Stimulated activated CD8-positive, alpha-beta memory T cell treated with anti-CD3 and anti-CD28 coated beads, Interleukin-7, amount 100 ng/mL, for 4 hours (primary cell): ENCODE measurements at regions not wholly inside any gene's neighbourhood (a gene's known extent, or its start where the extent isn't known, plus 50 kb on each side); places are given as distances from the start of the nearest gene placed in this dataset.

Experiments used
- DNase-seq, 2 donors: peaks; one replicate each; pipeline ENCODE4 v3.0.0-alpha.2; 2020; ENCODE audit warnings: low read depth in 2 of 2

- no peak for DNase-seq
Observed at GRCh38 chr20:24376311-24377099, 92.9 kb upstream of the SYNDIG1 start.

GRCh38 chr20:24373372-24373771 lies 96.1 kb upstream of the SYNDIG1 start:
- no peak for DNase-seq

GRCh38 chr20:24370911-24371695 lies 98.3 kb upstream of the SYNDIG1 start:
- no peak for DNase-seq

DNA sequence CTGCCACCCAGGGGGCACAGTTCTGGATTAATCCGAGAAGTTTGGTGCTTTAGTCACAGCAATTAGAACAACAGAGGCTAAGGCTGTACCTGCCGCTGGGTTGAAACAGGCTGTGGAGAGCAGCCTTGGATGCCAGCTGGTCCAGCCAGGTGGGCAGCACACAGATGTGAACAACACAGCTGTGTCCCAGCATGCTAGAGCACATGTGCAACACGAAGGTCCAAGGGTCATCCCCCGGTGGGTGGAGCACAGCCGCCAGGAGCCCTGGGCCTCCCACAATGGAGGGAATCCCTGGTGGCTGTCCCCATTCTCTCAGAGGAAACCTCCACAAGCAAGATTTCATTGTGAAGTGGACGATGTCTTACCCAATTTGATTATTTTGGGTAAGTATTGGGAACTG lies 99.2 kb upstream of the SYNDIG1 start:
- DNase-seq: no peak

GRCh38 chr20:24368253-24368652 lies 101.2 kb upstream of the SYNDIG1 start:
- no peak for DNase-seq

GRCh38 chr20:24366336-24367004 lies 103.0 kb upstream of the SYNDIG1 start:
- DNase-seq: no peak

GRCh38 chr20:24365670-24366069 lies 103.8 kb upstream of the SYNDIG1 start:
- no peak for DNase-seq

- DNase-seq: no peak
Observed at GRCh38 chr20:24364482-24364881, 104.9 kb upstream of the SYNDIG1 start.

DNA sequence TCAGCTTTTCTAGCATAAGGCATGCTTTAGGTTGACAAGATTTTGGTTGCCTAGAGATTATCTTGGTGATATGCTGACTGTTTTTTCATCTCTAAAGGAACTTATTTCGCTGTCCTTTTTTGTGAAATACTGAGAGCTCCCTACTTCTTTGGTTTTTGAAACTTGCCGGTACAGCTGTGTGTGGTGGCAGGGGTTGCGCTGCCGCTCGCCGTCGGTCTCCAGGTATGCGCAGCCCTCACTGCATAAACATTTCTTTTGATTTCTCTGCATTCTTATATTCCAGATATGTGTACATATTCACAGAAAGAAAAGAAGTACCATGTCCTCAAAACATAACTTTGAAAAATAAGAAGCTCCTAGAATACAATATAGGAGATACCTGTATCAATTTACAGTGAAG lies 106.4 kb upstream of the SYNDIG1 start:
- no peak for DNase-seq

DNA sequence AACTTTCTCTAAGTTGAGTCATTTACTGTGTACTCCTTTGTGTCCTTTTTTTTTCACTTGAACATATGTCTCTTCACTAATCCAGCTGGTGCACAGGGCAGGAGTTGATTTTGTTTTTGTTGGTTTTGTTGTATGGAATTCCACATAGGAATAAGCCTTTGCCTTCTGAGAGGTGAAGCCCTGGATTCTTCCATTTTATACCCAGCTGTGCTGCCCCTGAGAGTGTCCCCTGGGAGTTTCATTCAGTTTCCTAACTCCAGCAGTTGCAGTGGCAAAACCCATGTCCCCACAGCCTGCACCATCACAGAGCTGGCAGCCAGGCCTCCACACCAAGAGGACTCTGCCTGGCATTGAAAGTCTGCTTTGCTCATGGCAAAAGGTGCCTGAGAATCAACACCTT lies 107.3 kb upstream of the SYNDIG1 start:
- no peak for DNase-seq

GRCh38 chr20:24361541-24361940 lies 107.9 kb upstream of the SYNDIG1 start:
- no peak for DNase-seq

GRCh38 chr20:24360531-24360930 lies 108.9 kb upstream of the SYNDIG1 start:
- DNase-seq: no peak

DNA sequence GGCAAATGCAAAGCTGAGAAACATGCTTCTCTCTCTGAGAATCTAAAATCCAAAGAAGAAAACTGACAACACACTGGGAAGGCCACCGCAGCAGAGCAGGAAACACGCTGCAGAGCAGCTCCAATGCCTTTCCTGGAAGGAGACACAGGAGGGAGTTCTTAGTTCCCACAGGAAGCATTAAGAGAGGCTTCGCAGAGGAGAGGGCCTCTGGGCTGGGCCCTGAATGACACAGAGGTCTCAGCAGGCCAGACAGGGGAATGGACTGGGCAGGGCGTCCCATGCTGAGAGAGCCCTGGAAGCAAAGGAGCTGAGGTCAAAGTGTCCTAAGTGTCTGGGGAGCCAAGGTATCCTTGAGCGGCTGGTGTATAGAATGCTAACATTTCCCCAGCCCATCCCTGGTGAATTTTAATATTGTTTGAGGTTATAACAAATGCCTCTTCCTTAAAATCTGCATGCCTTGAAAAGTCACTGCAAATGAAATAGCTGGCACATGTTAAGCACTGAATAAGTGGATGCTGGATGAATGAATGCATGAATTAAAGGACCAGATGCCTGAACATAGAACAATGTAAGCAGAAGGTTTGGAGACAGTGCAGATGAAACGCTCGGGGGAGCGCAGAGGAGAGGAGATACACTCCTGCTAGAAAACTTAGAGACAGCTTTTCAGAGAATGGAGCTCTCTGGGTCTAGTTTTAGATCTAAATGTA lies 110.0 kb upstream of the SYNDIG1 start:
- no peak for DNase-seq

DNA sequence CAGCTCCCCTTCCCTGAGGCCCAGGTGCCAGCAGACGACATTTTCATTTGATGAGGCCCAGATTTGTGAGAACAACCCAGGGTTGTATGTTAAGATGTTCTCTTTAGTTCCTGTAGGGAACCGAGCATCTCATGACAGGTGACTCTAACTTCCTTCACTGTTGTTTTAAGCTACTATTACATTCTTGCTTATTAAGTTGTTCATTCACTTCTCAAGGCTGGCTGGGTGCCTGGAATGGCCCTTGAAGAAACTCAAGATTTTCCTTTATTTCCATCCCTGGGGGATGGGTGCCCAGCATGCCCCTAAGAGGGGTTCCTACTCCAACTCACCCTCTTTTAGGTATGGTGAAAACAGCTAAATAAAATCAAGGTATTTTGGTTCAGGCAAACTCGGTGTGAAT lies 111.5 kb upstream of the SYNDIG1 start:
- no peak for DNase-seq

- DNase-seq: no peak
Observed at GRCh38 chr20:24357177-24357576, 112.3 kb upstream of the SYNDIG1 start.

DNA sequence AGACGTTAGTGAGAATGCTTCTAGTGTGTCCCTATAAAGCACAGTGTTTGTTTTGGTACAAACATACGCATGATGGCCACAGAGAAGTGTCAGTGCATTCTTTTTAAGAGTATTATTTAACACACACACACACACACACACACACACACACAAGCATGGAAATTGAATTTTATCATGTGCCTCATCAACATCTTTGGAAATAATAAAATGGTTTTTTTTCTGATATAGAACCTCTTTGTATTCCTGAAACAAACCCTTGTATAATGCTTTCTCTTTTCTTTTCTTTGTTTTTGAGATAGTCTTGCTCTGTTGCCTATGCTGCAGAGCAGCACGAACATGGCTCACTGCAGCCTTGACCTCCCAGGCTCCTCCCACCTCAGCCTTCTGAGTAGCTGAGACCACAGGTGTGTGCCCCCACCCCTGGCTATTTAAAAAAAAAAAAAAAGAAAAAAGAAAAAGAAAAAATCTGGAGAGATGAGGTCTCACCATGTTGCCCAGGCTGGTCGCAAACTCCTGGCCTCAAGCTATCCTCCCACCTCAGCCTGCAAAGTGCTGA lies 116.2 kb upstream of the SYNDIG1 start:
- no peak for DNase-seq

- DNase-seq: no peak
Observed at GRCh38 chr20:24350923-24351368, 118.5 kb upstream of the SYNDIG1 start.

DNA sequence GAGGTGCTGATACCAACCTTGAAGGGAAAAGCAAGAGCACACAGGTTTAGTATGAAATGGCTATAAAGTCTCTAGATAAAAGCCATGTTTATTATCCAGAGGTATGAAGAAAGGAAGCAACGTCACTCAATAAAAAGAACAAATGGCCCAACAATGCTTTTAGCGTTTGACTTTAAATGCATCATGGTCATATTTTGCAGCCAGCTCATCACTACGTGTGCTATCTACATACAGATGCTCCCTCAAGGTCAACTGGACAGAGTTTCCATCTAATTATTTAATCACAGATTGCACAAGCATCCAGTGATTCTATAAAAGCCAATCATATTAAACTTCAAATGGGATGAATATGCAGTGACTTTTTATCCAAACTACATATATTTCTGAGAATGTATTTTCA lies 127.6 kb upstream of the SYNDIG1 start:
- no peak for DNase-seq

GRCh38 chr20:24340933-24341332 lies 128.5 kb upstream of the SYNDIG1 start:
- DNase-seq: no peak

GRCh38 chr20:24339210-24339641 lies 130.2 kb upstream of the SYNDIG1 start:
- no peak for DNase-seq

DNA sequence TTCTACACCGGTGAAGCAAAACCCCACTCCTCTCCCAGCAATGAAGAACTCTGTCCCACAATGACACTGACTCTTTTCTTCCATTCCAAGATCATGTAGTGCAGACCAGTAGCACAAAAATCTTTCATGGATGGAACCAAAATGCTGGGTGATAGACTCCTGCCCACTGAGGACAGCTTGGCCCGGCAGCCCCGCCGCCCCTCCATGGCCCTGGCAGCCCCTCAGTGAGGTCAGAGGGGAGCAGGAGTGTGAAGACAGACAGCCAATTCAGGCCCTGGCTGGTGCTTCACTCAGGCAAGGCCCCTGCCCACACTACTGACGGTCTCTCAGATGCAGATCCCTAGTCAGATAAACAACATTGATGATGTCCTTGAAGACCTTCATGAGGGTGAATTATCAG lies 131.9 kb upstream of the SYNDIG1 start:
- no peak for DNase-seq

DNA sequence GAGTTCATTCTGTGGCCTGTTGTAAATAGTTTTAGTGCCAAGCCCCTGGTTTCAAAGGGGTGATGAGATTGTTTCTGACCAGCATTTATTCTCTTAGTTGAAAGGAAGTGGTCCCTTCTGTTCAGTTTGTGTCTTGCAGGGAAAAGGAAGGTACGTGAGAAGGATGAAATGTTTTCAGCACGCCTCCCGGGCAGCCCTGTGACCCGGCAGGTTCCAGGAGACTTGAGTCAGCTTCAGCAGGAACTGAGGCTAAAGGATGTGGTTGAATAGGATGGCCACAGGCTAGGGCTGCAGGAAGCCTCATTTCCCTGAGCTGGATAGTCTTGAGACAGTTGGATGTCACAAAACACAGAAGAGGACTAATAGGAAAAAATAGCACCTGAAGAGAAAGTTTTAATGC lies 132.4 kb upstream of the SYNDIG1 start:
- no peak for DNase-seq
